GM12878 (cell line): ENCODE measurements at regions not wholly inside any gene's neighbourhood (a gene's known extent, or its start where the extent isn't known, plus 50 kb on each side); places are given as distances from the start of the nearest gene placed in this dataset.

Experiments
- ATAC-seq: fragments of 200-7000 bp; cut with Tn5 transposase; 3 replicates; pipeline ENCODE4 v1.9.1; 2020; ENCODE audit warnings: mild to moderate bottlenecking, moderate library complexity
- BruUV-seq: library from RNA; stranded (reverse); fragments of 400-500 nt; replicated peaks from 2 replicates; lab custom pipeline; 2021; lab: Mats Ljungman, UMichigan
- CTCF ChIA-PET: fragments of 300-600 bp; sonication (Branson Sonifier 250); formaldehyde crosslinking; extraction: SDS; loops from one replicate; lab custom pipeline; 2021; ENCODE audit warnings: inconsistent platforms; lab: Yijun Ruan, JAX
- POLR2A ChIA-PET: fragments of 350-600 bp; formaldehyde crosslinking; extraction: SDS; loops from one replicate; lab custom pipeline; 2021; ENCODE audit warnings: inconsistent platforms; lab: Charles Lee
- RAD21 ChIA-PET: fragments of 300-600 bp; sonication (Branson Sonifier 250); formaldehyde crosslinking; loops from one replicate; lab custom pipeline; 2023; ENCODE audit warnings: antibody characterized with exemption; ENCODE audit not compliant: unreplicated experiment; lab: Charles Lee
- SMC1A ChIA-PET: fragments of 300-600 bp; sonication (Branson Sonifier 250); formaldehyde crosslinking; loops from one replicate; lab custom pipeline; 2023; ENCODE audit not compliant: unreplicated experiment, uncharacterized antibody; lab: Charles Lee
- DNase-seq: peaks from one replicate; pipeline ENCODE4 v3.0.0-alpha.2; 2011; ENCODE audit warnings: low read depth, low spot score
- FAIRE-seq: peaks from 3 replicates; lab custom pipeline; 2011; peaks lifted over from hg19 to GRCh38; lab: Jason Lieb, UNC
- H2AFZ ChIP-seq: 2 replicates; pipeline ENCODE4 v1.6.0; 2011; ENCODE audit warnings: low read depth, low read length, control low read depth; ENCODE audit not compliant: control insufficient read depth
- H3K27ac ChIP-seq: 2 replicates; pipeline ENCODE4 v1.5.1; 2011; ENCODE audit warnings: control low read depth; ENCODE audit not compliant: control insufficient read depth, insufficient read depth
- H3K27me3 ChIP-seq, 2 experiments: replicated peaks in 1 of 2; 2 replicates each; pipeline versions ENCODE4 v1.6.0 to v1.6.1; 2011; ENCODE audit warnings: low read length in 1 of 2; ENCODE audit not compliant: control insufficient read depth in 2 of 2, insufficient read depth in 2 of 2
- H3K36me3 ChIP-seq, 2 experiments: 2 replicates each; pipeline ENCODE4 v1.5.1; 2011; ENCODE audit warnings: low read length in 1 of 2; ENCODE audit not compliant: control insufficient read depth in 2 of 2, insufficient read depth in 2 of 2
- H3K4me1 ChIP-seq: 2 replicates; pipeline ENCODE4 v1.6.1; 2011; ENCODE audit warnings: mild to moderate bottlenecking, low read length, moderate library complexity, mixed read lengths; ENCODE audit not compliant: control insufficient read depth, insufficient read depth
- H3K4me2 ChIP-seq: 2 replicates; pipeline ENCODE4 v1.6.0; 2011; ENCODE audit warnings: control low read depth; ENCODE audit not compliant: control insufficient read depth, insufficient read depth
- H3K4me3 ChIP-seq: fragments of 200-600 bp; sonication (generic); 2 replicates; pipeline ENCODE4 v1.5.1; 2016
- H3K79me2 ChIP-seq: 2 replicates; pipeline ENCODE4 v1.6.0; 2011; ENCODE audit warnings: low read length; ENCODE audit not compliant: control insufficient read depth, insufficient read depth
- H3K9ac ChIP-seq: 2 replicates; pipeline ENCODE4 v1.8.0; 2011; ENCODE audit warnings: low read length, control low read depth, mixed read lengths; ENCODE audit not compliant: control insufficient read depth, insufficient read depth
- H3K9me3 ChIP-seq: replicated peaks from 3 replicates; pipeline ENCODE4 v1.5.1; 2011; ENCODE audit warnings: mild to moderate bottlenecking, low read length; ENCODE audit not compliant: control insufficient read depth, insufficient read depth
- H4K20me1 ChIP-seq: 2 replicates; pipeline ENCODE4 v1.6.0; 2011; ENCODE audit not compliant: control insufficient read depth, insufficient read depth
- CHD4 ChIP-seq: fragments of 200-600 bp; sonication (generic); IDR thresholded peaks from 2 replicates; pipeline ENCODE4 v1.6.1; 2016; ENCODE audit warnings: mild to moderate bottlenecking
- CREB1 ChIP-seq: IDR thresholded peaks from 2 replicates; pipeline ENCODE4 v1.6.1; 2012; ENCODE audit warnings: low read depth, mild to moderate bottlenecking, inconsistent platforms
- ETV6 ChIP-seq, 2 experiments: fragments of 450-650 bp in 1 of 2; IDR thresholded peaks in 1 of 2; conservative IDR thresholded peaks in 1 of 2; 2 replicates each; pipeline ENCODE4 v1.6.1; 2014; ENCODE audit warnings: antibody characterized with exemption in 1 of 2, borderline replicate concordance in 1 of 2, low read depth in 1 of 2, mild to moderate bottlenecking in 1 of 2, moderate library complexity in 1 of 2
- GABPA ChIP-seq: IDR thresholded peaks from 2 replicates; pipeline ENCODE4 v1.6.1; 2014; ENCODE audit warnings: antibody characterized with exemption, low read depth, mild to moderate bottlenecking, inconsistent platforms
- HCFC1 ChIP-seq: fragments of 150-350 bp; IDR thresholded peaks from 2 replicates; pipeline ENCODE4 v1.6.1; 2014; ENCODE audit warnings: low read length
- HDAC6 ChIP-seq: fragments of 200-600 bp; sonication (generic); IDR thresholded peaks from one replicate; pipeline ENCODE4 v1.8.0; 2017; ENCODE audit warnings: antibody characterized with exemption; ENCODE audit not compliant: unreplicated experiment
- JUND ChIP-seq: IDR thresholded peaks from 2 replicates; pipeline ENCODE4 v1.6.1; 2012; ENCODE audit warnings: low read depth, mild to moderate bottlenecking, low read length, improper control_type of control experiment, moderate library complexity
- MYB ChIP-seq: fragments of 150-350 bp; IDR thresholded peaks from 2 replicates; pipeline ENCODE4 v1.6.1; 2014; ENCODE audit warnings: mild to moderate bottlenecking, low read depth, low read length, borderline replicate concordance
- PRDM15 ChIP-seq: fragments of 450-650 bp; formaldehyde crosslinking; IDR thresholded peaks from 2 replicates; pipeline ENCODE4 v1.4.0; 2020; ENCODE audit warnings: mild to moderate bottlenecking, moderate library complexity
- RB1 ChIP-seq: fragments of 450-650 bp; formaldehyde crosslinking; IDR thresholded peaks from 2 replicates; pipeline ENCODE4 v1.6.1; 2017; ENCODE audit warnings: mild to moderate bottlenecking, borderline replicate concordance
- USF1 ChIP-seq: IDR thresholded peaks from 2 replicates; pipeline ENCODE4 v1.6.1; 2011; ENCODE audit warnings: borderline replicate concordance, low read depth, mild to moderate bottlenecking, moderate library complexity, mixed read lengths, low read length; ENCODE audit not compliant: insufficient read depth; ENCODE audit errors: extremely low read length
- WGBS: methylation state at CpG from one replicate; pipeline ENCODE4 v1.1.6; 2016; ENCODE audit warnings: low lambda C conversion rate; ENCODE audit not compliant: insufficient replicate concordance, insufficient coverage; ENCODE audit errors: missing lambda C conversion rate; 5-methylcytosine and 5-hydroxymethylcytosine counted together
- in situ Hi-C: fragments of 300-500 bp; cut with MboI; formaldehyde crosslinking; loops from 9 replicates; pipeline ENCODE4 v1.14.3; 2018; ENCODE audit warnings: mixed read lengths
- intact Hi-C: fragments of 100-400 bp; cut with micrococcal nuclease; formaldehyde crosslinking; loops from one replicate; pipeline ENCODE4 v1.14.2; 2022; ENCODE audit not compliant: unreplicated experiment

GRCh38 chr11:23155503-23155902 lies 295.2 kb upstream of the CCDC179 start:
- no peak for TF ChIP-seq HCFC1
- no peak for TF ChIP-seq MYB
- TF ChIP-seq PRDM15 (CRISPR knock-in tag), result no peak
- no peak for TF ChIP-seq CHD4
- TF ChIP-seq, all 136 proteins: peak for 0
- ChIA-PET SMC1A (no interaction called here), CTCF (no interaction called here), POLR2A (no interaction called here), RAD21 (no interaction called here)
- Histone ChIP-seq H3K27ac (no peak overlapping the region), H3K4me2 (no peak overlapping the region), H3K4me1 (no peaks in the 10 kb centered on the region), H3K27me3 (no peaks in the 10 kb centered on the region), H3K4me3 (no peak overlapping the region), H3K9ac (no peak overlapping the region), H3K9me3 (no peaks in the 10 kb centered on the region), H3K36me3 (no peaks in the 10 kb centered on the region), H2AFZ (no peak overlapping the region), H3K79me2 (no peaks in the 10 kb centered on the region), H4K20me1 (no peaks in the 10 kb centered on the region)
- no peak for FAIRE-seq
- in situ Hi-C loops (no loop called here), intact Hi-C loops (no loop called here)
- no TSS peak for BruUV-seq
- WGBS, result 0% methylated on average over 1 of the region's 1 CpG
- no peak for ATAC-seq
- no peak for DNase-seq

- no peaks in the 10 kb centered on the region for H3K27me3 ChIP-seq
- WGBS, result 55% methylated on average over 1 of the region's 1 CpG
- H3K9ac ChIP-seq, result no peak overlapping the region
- no peaks in the 10 kb centered on the region for H4K20me1 ChIP-seq
- H3K27ac ChIP-seq, result no peak overlapping the region
- H3K79me2 ChIP-seq, result no peaks in the 10 kb centered on the region
- ChIA-PET RAD21 (no interaction called here), CTCF (interaction anchor here (0.6 kb wide), 1 partner anchor 125 kb away, joined by 3 read pairs; no protein-coding TSS in a partner anchor), POLR2A (no interaction called here), SMC1A (interaction anchor here (1.1 kb wide), 1 partner anchor 10 kb away, joined by 3 read pairs; no protein-coding TSS in a partner anchor)
- no peak for FAIRE-seq
- H3K36me3 ChIP-seq, result no peaks in the 10 kb centered on the region
- H2AFZ ChIP-seq, result no peak overlapping the region
- H3K4me3 ChIP-seq, result no peak overlapping the region
- no peak overlapping the region for H3K4me2 ChIP-seq
- no TSS peak for BruUV-seq
- H3K4me1 ChIP-seq, result no peaks in the 10 kb centered on the region
- H3K9me3 ChIP-seq, result no peaks in the 10 kb centered on the region
- DNase-seq, result no peak
- no peak for ATAC-seq
- intact Hi-C loops (no loop called here), in situ Hi-C loops (no loop called here)
- TF ChIP-seq GABPA, result no peak
- TF ChIP-seq CREB1, result no peak
- no peak for TF ChIP-seq JUND
- TF ChIP-seq USF1, result no peak
- TF ChIP-seq HDAC6, result no peak
- TF ChIP-seq ETV6 (conservative IDR thresholded peaks at IDR 0.05 in 1 of 2, IDR thresholded peaks at IDR 0.05 in 1 of 2; ENCODE audit: borderline replicate concordance in 1 of 2, low read depth in 1 of 2), result no peak
- TF ChIP-seq RB1, result no peak
- TF ChIP-seq MYB, result no peak
Observed at GRCh38 chr11:23164022-23164421, 303.7 kb upstream of the CCDC179 start.
